Tibial nerve (tissue), 4 donors: ENCODE measurements at regions not wholly inside any gene's neighbourhood (a gene's known extent, or its start where the extent isn't known, plus 50 kb on each side); places are given as distances from the start of the nearest gene placed in this dataset.

Experiments used
- EP300 ChIP-seq, 2 donors: sonication (generic); formaldehyde crosslinking; IDR thresholded peaks; one replicate each; pipeline ENCODE4 v1.6.1; 2017; ENCODE audit warnings: antibody characterized with exemption in 2 of 2, mild to moderate bottlenecking in 1 of 2
- POLR2A ChIP-seq, 2 donors: fragments of 450-650 bp; IDR thresholded peaks; one replicate each; pipeline ENCODE4 v1.6.1; 2017; ENCODE audit warnings: antibody characterized with exemption in 2 of 2, mild to moderate bottlenecking in 2 of 2, moderate library complexity in 2 of 2
- TF ChIP-seq, protein P1 (sequence below), 5 experiments: fragments of 200-600 bp in 3 of 5; fragments of 450-650 bp in 2 of 5; sonication (generic) in 3 of 5; IDR thresholded peaks; one replicate each; pipeline ENCODE4 v1.5.1; 2016 to 2019; ENCODE audit warnings: antibody characterized with exemption in 5 of 5, mild to moderate bottlenecking in 3 of 5, moderate library complexity in 2 of 5

- TF ChIP-seq, protein P1, sequence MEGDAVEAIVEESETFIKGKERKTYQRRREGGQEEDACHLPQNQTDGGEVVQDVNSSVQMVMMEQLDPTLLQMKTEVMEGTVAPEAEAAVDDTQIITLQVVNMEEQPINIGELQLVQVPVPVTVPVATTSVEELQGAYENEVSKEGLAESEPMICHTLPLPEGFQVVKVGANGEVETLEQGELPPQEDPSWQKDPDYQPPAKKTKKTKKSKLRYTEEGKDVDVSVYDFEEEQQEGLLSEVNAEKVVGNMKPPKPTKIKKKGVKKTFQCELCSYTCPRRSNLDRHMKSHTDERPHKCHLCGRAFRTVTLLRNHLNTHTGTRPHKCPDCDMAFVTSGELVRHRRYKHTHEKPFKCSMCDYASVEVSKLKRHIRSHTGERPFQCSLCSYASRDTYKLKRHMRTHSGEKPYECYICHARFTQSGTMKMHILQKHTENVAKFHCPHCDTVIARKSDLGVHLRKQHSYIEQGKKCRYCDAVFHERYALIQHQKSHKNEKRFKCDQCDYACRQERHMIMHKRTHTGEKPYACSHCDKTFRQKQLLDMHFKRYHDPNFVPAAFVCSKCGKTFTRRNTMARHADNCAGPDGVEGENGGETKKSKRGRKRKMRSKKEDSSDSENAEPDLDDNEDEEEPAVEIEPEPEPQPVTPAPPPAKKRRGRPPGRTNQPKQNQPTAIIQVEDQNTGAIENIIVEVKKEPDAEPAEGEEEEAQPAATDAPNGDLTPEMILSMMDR (IDR thresholded peaks at IDR 0.05) = no peak
- no peak for TF ChIP-seq POLR2A (IDR thresholded peaks at IDR 0.05)
- TF ChIP-seq EP300 (IDR thresholded peaks at IDR 0.05) = no peak
Observed at GRCh38 chr11:8794126-8794525, 111.5 kb downstream of the RPL27A start.
